WTC11 (cell line): ENCODE measurements at regions not wholly inside any gene's neighbourhood (a gene's known extent, or its start where the extent isn't known, plus 50 kb on each side); places are given as distances from the start of the nearest gene placed in this dataset.

Experiments
- ATAC-seq: fragments of 200-7000 bp; cut with Tn5 transposase; 2 replicates; pipeline ENCODE4 v1.10.0; 2021; ENCODE audit warnings: mild to moderate bottlenecking, moderate library complexity
- CTCF ChIA-PET: fragments of 300-600 bp; sonication (Branson Sonifier 250); formaldehyde crosslinking; loops from one replicate; lab custom pipeline; 2021; ENCODE audit warnings: antibody characterized with exemption; lab: Charles Lee
- POLR2A ChIA-PET: fragments of 350-600 bp; sonication (Branson Sonifier 250); formaldehyde crosslinking; loops from one replicate; lab custom pipeline; 2021; ENCODE audit warnings: antibody characterized with exemption; lab: Charles Lee
- DNase-seq: peaks from one replicate; pipeline ENCODE4 v3.0.0; 2021; ENCODE audit warnings: low spot score
- H3K27ac Mint-ChIP-seq: 2 replicates; pipeline ENCODE4 v1.8.0; 2021; ENCODE audit warnings: mixed read lengths
- H3K27me3 Mint-ChIP-seq: 2 replicates; pipeline ENCODE4 v1.8.0; 2021; ENCODE audit warnings: low read depth, mild to moderate bottlenecking, moderate library complexity, mixed read lengths
- H3K36me3 Mint-ChIP-seq: 2 replicates; pipeline ENCODE4 v1.8.0; 2021; ENCODE audit warnings: mixed read lengths
- H3K4me1 Mint-ChIP-seq: 2 replicates; pipeline ENCODE4 v1.8.0; 2022; ENCODE audit warnings: mixed read lengths
- H3K4me3 Mint-ChIP-seq: 2 replicates; pipeline ENCODE4 v1.8.0; 2021; ENCODE audit warnings: mild to moderate bottlenecking, moderate library complexity, mixed read lengths
- H3K9me3 Mint-ChIP-seq: 2 replicates; pipeline ENCODE4 v1.8.0; 2021; ENCODE audit warnings: mixed read lengths
- AR ChIP-seq: fragments of 250-450 bp; sonication (Bioruptor Pico); IDR thresholded peaks from 2 replicates; pipeline ENCODE4 v1.9.0; 2021; ENCODE audit warnings: mild to moderate bottlenecking
- ATF1 ChIP-seq: sonication (generic); formaldehyde crosslinking; IDR thresholded peaks from 2 replicates; pipeline ENCODE4 v1.8.1; 2023; ENCODE audit warnings: mild to moderate bottlenecking, moderate library complexity, missing genetic modification reagents
- ATF2 ChIP-seq: sonication (generic); formaldehyde crosslinking; IDR thresholded peaks from 2 replicates; pipeline ENCODE4 v1.8.1; 2022; ENCODE audit warnings: low read depth, missing genetic modification reagents, borderline replicate concordance
- CREB1 ChIP-seq: sonication (generic); formaldehyde crosslinking; IDR thresholded peaks from 2 replicates; pipeline ENCODE4 v1.8.0; 2023; ENCODE audit warnings: mild to moderate bottlenecking, missing genetic modification reagents
- FOXJ3 ChIP-seq: sonication (generic); formaldehyde crosslinking; IDR thresholded peaks from 2 replicates; pipeline ENCODE4 v1.9.0; 2021; ENCODE audit warnings: missing genetic modification reagents, mild to moderate bottlenecking, borderline replicate concordance
- FOXP1 ChIP-seq: sonication (generic); formaldehyde crosslinking; IDR thresholded peaks from 2 replicates; pipeline ENCODE4 v1.8.0; 2022; ENCODE audit warnings: missing genetic modification reagents, mild to moderate bottlenecking, moderate library complexity, borderline replicate concordance
- GRHL2 ChIP-seq: fragments of 250-450 bp; sonication (Bioruptor Pico); IDR thresholded peaks from 2 replicates; pipeline ENCODE4 v1.8.0; 2022; ENCODE audit warnings: mild to moderate bottlenecking, moderate library complexity; ENCODE audit not compliant: insufficient replicate concordance, severe bottlenecking
- IRF2 ChIP-seq: sonication (generic); formaldehyde crosslinking; IDR thresholded peaks from 2 replicates; pipeline ENCODE4 v1.8.0; 2022; ENCODE audit warnings: low read depth, missing genetic modification reagents, borderline replicate concordance
- JAZF1 ChIP-seq: fragments of 250-450 bp; sonication (Bioruptor Pico); IDR thresholded peaks from 2 replicates; pipeline ENCODE4 v1.9.0; 2021; ENCODE audit warnings: moderate library complexity, mild to moderate bottlenecking, inconsistent platforms
- NR3C1 ChIP-seq: sonication (generic); formaldehyde crosslinking; conservative IDR thresholded peaks from 2 replicates; pipeline ENCODE4 v1.8.1; 2023; ENCODE audit warnings: low read depth, mild to moderate bottlenecking, missing genetic modification reagents
- PRRX2 ChIP-seq: fragments of 250-450 bp; sonication (Bioruptor Pico); IDR thresholded peaks from 2 replicates; pipeline ENCODE4 v1.8.0; 2021; ENCODE audit warnings: mild to moderate bottlenecking
- SOX15 ChIP-seq: fragments of 250-450 bp; sonication (Bioruptor Pico); IDR thresholded peaks from 2 replicates; pipeline ENCODE4 v1.9.0; 2021; ENCODE audit warnings: mild to moderate bottlenecking
- TEAD4 ChIP-seq: sonication (generic); formaldehyde crosslinking; IDR thresholded peaks from 2 replicates; pipeline ENCODE4 v1.8.0; 2022; ENCODE audit warnings: mild to moderate bottlenecking, missing genetic modification reagents
- TP53 ChIP-seq: sonication (generic); formaldehyde crosslinking; IDR thresholded peaks from 2 replicates; pipeline ENCODE4 v1.8.1; 2023; ENCODE audit warnings: mild to moderate bottlenecking, missing genetic modification reagents
- USF2 ChIP-seq: sonication (generic); formaldehyde crosslinking; IDR thresholded peaks from 2 replicates; pipeline ENCODE4 v1.8.1; 2023; ENCODE audit warnings: mild to moderate bottlenecking, missing genetic modification reagents, moderate library complexity
- ZBTB21 ChIP-seq: sonication (generic); formaldehyde crosslinking; IDR thresholded peaks from 2 replicates; pipeline ENCODE4 v1.8.1; 2023; ENCODE audit warnings: mild to moderate bottlenecking, missing genetic modification reagents, borderline replicate concordance
- ZNF396 ChIP-seq: fragments of 250-450 bp; sonication (Bioruptor Pico); IDR thresholded peaks from 2 replicates; pipeline ENCODE4 v1.8.0; 2021; ENCODE audit warnings: mild to moderate bottlenecking, moderate library complexity, borderline replicate concordance
- ZNF423 ChIP-seq: fragments of 250-450 bp; sonication (Bioruptor Pico); IDR thresholded peaks from 2 replicates; pipeline ENCODE4 v2.1.2; 2022; ENCODE audit warnings: mild to moderate bottlenecking, moderate library complexity
- ZNF425 ChIP-seq: fragments of 250-450 bp; sonication (Bioruptor Pico); conservative IDR thresholded peaks from 2 replicates; pipeline ENCODE4 v1.9.0; 2021; ENCODE audit warnings: mild to moderate bottlenecking
- ZSCAN18 ChIP-seq: fragments of 250-450 bp; sonication (Bioruptor Pico); IDR thresholded peaks from 2 replicates; pipeline ENCODE4 v2.1.2; 2022; ENCODE audit warnings: mild to moderate bottlenecking, moderate library complexity
- TF ChIP-seq, protein P1 (sequence below): sonication (generic); formaldehyde crosslinking; IDR thresholded peaks from 2 replicates; pipeline ENCODE4 v1.8.0; 2023; ENCODE audit warnings: missing genetic modification reagents
- TF ChIP-seq, protein P2 (sequence below): sonication (generic); formaldehyde crosslinking; IDR thresholded peaks from 2 replicates; pipeline ENCODE4 v1.8.1; 2022; ENCODE audit warnings: mild to moderate bottlenecking, missing genetic modification reagents, moderate library complexity, borderline replicate concordance

DNA sequence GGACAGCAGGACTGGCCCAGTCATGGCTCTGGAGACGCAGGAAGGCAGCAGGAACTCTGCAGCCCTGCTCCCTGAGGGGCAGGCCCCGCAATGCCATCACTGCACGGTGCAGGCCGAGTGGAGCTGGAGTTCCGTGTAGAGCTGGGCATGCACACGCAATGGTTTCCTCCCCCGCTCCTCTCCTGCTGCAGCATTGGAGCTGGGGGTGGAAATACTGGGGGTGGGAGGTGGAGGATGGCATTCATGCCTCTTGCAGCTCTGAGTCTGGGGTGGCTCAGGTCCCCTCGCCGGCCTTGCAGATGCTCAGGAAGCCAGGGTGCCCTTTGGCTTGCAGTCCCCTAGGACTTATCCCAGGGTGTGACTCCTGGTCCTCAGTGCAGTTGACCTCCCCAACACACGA lies 78.3 kb upstream of the ASB18 start:
- H3K4me3 Mint-ChIP-seq = no peak overlapping the region
- peaks cover 34% of the 10 kb centered on the region for H3K4me1 Mint-ChIP-seq
- DNase-seq = no peak

DNA sequence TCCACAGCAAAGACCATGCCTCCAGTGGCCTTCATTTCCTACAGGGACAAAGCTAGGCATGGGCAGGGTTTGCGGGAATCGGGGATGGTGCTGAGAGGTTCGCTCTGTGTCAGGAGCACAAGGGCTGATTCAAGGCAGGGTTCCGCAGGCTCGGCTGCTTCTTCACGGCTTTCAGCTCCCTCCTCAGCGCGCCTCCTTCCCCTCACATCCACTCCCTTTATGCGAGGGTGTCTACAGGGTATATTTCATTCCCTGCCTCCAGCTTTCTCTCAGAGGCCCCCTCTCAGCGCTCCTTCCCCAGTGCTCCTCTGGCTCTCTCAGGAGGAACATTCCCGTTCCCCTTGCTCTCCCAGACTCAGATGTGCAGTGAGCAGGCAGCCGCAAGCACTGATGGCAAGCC lies 78.7 kb upstream of the ASB18 start:
- peaks cover 10% of the 10 kb centered on the region; the same call in 1 of the 2 replicates for H3K36me3 Mint-ChIP-seq
- H3K27me3 Mint-ChIP-seq = no peaks in the 10 kb centered on the region
- no peak overlapping the region for H3K27ac Mint-ChIP-seq
- H3K4me1 Mint-ChIP-seq = peaks cover 36% of the 10 kb centered on the region
- no peak for DNase-seq
- TF ChIP-seq, protein P1, sequence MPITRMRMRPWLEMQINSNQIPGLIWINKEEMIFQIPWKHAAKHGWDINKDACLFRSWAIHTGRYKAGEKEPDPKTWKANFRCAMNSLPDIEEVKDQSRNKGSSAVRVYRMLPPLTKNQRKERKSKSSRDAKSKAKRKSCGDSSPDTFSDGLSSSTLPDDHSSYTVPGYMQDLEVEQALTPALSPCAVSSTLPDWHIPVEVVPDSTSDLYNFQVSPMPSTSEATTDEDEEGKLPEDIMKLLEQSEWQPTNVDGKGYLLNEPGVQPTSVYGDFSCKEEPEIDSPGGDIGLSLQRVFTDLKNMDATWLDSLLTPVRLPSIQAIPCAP (CRISPR knock-in tag) = no peak
- TF ChIP-seq JAZF1 (CRISPR knock-in tag) = no peak
- no peak for TF ChIP-seq SOX15 (CRISPR knock-in tag)
- TF ChIP-seq USF2 = no peak
- TF ChIP-seq, protein P2, sequence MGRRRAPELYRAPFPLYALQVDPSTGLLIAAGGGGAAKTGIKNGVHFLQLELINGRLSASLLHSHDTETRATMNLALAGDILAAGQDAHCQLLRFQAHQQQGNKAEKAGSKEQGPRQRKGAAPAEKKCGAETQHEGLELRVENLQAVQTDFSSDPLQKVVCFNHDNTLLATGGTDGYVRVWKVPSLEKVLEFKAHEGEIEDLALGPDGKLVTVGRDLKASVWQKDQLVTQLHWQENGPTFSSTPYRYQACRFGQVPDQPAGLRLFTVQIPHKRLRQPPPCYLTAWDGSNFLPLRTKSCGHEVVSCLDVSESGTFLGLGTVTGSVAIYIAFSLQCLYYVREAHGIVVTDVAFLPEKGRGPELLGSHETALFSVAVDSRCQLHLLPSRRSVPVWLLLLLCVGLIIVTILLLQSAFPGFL (CRISPR knock-in tag) = no peak
- no peak for TF ChIP-seq CREB1 (CRISPR knock-in tag)
- no peak for TF ChIP-seq FOXP1
- no peak for TF ChIP-seq ZBTB21 (CRISPR knock-in tag)
- TF ChIP-seq AR (CRISPR knock-in tag) = no peak
- TF ChIP-seq TEAD4 (CRISPR knock-in tag) = no peak
- TF ChIP-seq FOXJ3 (CRISPR knock-in tag) = no peak
- no peak for TF ChIP-seq ATF1 (CRISPR knock-in tag)
- no peak for TF ChIP-seq ZNF425 (CRISPR knock-in tag)
- no peak for TF ChIP-seq ATF2 (CRISPR knock-in tag)
- no peak for TF ChIP-seq PRRX2 (CRISPR knock-in tag)
- TF ChIP-seq ZSCAN18 (CRISPR knock-in tag) = no peak
- TF ChIP-seq ZNF396 = no peak
- TF ChIP-seq IRF2 (CRISPR knock-in tag) = no peak
- no peak for TF ChIP-seq ZNF423 (CRISPR knock-in tag)
- POLR2A ChIA-PET = no interaction called here
- CTCF ChIA-PET = interaction anchor here (1.1 to 2.1 kb wide), 3 partner anchors 32 to 719 kb away, joined by 3 to 11 read pairs (median 5); partner anchors contain the start of gene ACKR3
- ATAC-seq = no peak
- peaks cover 14% of the 10 kb centered on the region for H3K9me3 Mint-ChIP-seq
- no peak overlapping the region for H3K4me3 Mint-ChIP-seq

More for the DNA sequence above, 78.3 kb upstream of the ASB18 start:
- Mint-ChIP-seq H3K27ac (no peak overlapping the region), H3K9me3 (peaks cover 14% of the 10 kb centered on the region), H3K27me3 (no peaks in the 10 kb centered on the region), H3K36me3 (peaks cover 10% of the 10 kb centered on the region; the same call in 1 of the 2 replicates)
- ChIA-PET POLR2A (no interaction called here), CTCF (interaction anchor here (0.5 to 1.4 kb wide), 4 partner anchors 31 to 227 kb away, joined by 3 to 5 read pairs (median 4); partner anchors contain the start of gene ACKR3)
- TF ChIP-seq GRHL2 (CRISPR knock-in tag) = no peak
- TF ChIP-seq NR3C1 (CRISPR knock-in tag) = no peak
- no peak for TF ChIP-seq ZNF423 (CRISPR knock-in tag)
- no peak for TF ChIP-seq TP53 (CRISPR knock-in tag)
- no peak for ATAC-seq
